ENCODE measurements at regions not wholly inside any gene's neighbourhood (a gene's known extent, or its start where the extent isn't known, plus 50 kb on each side); places are given as distances from the start of the nearest gene placed in this dataset.

DNA sequence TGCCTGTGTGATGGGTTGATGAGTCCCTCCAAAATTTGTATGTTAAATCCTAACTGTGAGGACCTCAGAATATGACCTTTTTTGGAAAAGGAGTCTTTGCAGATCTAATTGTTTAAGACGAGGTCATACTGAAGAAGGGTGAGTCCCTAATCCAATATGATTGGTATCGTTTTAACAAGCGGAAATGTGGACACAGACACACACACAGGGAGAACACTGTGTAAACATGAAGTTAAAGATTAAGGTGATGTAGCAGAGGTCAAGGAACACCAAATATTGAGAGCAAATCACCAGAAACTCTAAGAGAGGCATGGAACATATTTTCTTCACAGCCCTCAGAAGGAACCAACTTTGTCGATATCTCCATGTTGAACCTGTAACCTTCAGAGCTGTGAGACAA is 1106.7 kb downstream of the SLC6A15 start:
- no peak for ATAC-seq (ENCODE audit: low FRiP score)
- DNase-seq: no peak
- Histone ChIP-seq H3K36me3 (ENCODE audit: control insufficient read depth in 1 of 2, insufficient read depth in 2 of 2, low read length in 1 of 2) (no peaks in the 10 kb centered on the region), H3K4me3 (ENCODE audit: low read length in 2 of 2) (no peak overlapping the region), H3K4me1 (ENCODE audit: control insufficient read depth in 1 of 2, insufficient read depth in 2 of 2, low read length in 2 of 2) (no peaks in the 10 kb centered on the region), H3K27me3 (ENCODE audit: control insufficient read depth in 1 of 2, insufficient read depth in 2 of 2, low read length in 1 of 2) (no peaks in the 10 kb centered on the region), H3K9me3 (ENCODE audit: control insufficient read depth, low read length) (no peaks in the 10 kb centered on the region), H3K27ac (ENCODE audit: low read depth in 1 of 2, low read length in 2 of 2) (no peak overlapping the region)
- 66 to 82% methylated on average over 4 of the region's 4 CpGs for WGBS, 2 donors
- intact Hi-C loops (cut with DNase I): no loop called here

DNA sequence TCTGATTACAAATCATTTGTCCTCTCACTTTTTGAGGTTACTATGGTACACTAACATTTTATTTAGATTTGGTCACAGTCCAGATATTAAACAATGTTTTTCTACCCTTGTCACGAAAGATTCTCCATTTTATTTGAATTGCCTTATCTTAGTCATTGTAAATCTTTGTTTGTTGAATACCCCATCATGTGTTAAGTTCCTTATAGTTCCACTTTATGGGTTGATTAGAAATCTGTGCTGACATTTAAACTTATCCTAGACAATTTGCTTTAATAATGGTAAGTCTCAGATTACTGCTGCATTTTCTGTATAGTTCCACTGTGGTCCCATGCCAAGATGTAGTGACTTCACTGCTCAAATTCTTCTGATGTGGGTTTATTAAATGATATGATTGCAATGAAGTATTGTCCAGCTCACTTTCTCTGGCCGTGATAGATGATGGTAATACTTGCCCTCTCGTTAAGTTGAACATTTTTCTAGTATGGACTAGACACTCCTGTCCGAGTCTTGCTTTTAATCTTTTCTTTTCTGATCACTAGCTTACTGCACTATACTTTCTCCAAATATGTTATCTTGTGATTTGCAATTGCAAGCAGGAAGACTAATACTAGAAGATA is 1107.3 kb downstream of the SLC6A15 start:
- Histone ChIP-seq H3K4me3 (ENCODE audit: low read length in 2 of 2) (no peak overlapping the region), H3K27me3 (ENCODE audit: control insufficient read depth in 1 of 2, insufficient read depth in 2 of 2, low read length in 1 of 2) (no peaks in the 10 kb centered on the region), H3K27ac (ENCODE audit: low read depth in 1 of 2, low read length in 2 of 2) (no peak overlapping the region), H3K4me1 (ENCODE audit: control insufficient read depth in 1 of 2, insufficient read depth in 2 of 2, low read length in 2 of 2) (no peaks in the 10 kb centered on the region), H3K36me3 (ENCODE audit: control insufficient read depth in 1 of 2, insufficient read depth in 2 of 2, low read length in 1 of 2) (no peaks in the 10 kb centered on the region), H3K9me3 (ENCODE audit: control insufficient read depth, low read length) (no peaks in the 10 kb centered on the region)
- ATAC-seq (ENCODE audit: low FRiP score): no peak
- intact Hi-C loops (cut with DNase I): no loop called here
- WGBS, 2 donors: 64 to 65% methylated on average over 4 of the region's 4 CpGs
- no peak for DNase-seq

DNA sequence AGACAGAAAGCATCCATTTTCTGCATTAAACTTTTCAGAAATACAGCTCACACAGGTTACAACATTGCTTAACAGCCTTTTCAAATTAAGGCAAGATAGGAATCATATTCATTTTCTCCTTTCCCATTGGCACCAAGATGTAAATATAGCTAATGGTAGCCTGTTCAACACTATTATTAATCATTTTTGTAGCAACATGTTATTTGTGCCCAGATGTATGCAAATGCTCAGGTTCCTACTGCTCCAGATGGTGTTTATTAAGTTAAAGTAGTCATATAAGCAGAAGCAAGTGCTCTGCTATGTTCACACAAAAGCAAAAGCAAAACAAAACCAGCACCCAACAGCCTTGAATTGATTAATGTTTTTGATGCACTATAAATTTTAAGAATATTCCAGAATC is 1110.6 kb downstream of the SLC6A15 start:
- Histone ChIP-seq H3K27ac (ENCODE audit: low read depth in 1 of 2, low read length in 2 of 2) (no peak overlapping the region), H3K4me3 (ENCODE audit: low read length in 2 of 2) (no peak overlapping the region), H3K9me3 (ENCODE audit: control insufficient read depth, low read length) (no peaks in the 10 kb centered on the region), H3K36me3 (ENCODE audit: control insufficient read depth in 1 of 2, insufficient read depth in 2 of 2, low read length in 1 of 2) (no peaks in the 10 kb centered on the region), H3K27me3 (ENCODE audit: control insufficient read depth in 1 of 2, insufficient read depth in 2 of 2, low read length in 1 of 2) (no peaks in the 10 kb centered on the region), H3K4me1 (ENCODE audit: control insufficient read depth in 1 of 2, insufficient read depth in 2 of 2, low read length in 2 of 2) (no peaks in the 10 kb centered on the region)
- DNase-seq: no peak
- no peak for ATAC-seq (ENCODE audit: low FRiP score)
- intact Hi-C loops (cut with DNase I): no loop called here

DNA sequence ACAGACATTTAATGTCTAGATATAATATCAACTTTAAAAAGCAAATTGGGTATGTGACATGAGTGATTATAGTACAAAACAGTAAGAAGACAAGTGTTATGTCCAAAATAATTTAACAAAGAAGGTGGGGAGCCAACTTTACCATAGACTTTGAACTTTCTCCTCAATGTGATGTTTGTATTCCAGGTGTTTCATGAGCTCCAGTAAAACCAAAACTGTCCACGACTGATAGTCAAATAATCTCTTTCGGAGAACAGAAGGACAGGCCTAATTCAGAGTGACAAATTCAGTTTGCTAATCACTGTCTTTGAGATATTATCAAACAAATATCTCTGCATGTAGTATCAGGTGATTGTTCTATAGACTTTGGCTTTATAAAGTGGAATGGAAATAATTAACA is 1112.6 kb downstream of the SLC6A15 start:
- WGBS, 2 donors: 87 to 96% methylated on average over 2 of the region's 2 CpGs
- no peak overlapping the region for H3K27ac ChIP-seq (ENCODE audit: low read depth in 1 of 2, low read length in 2 of 2)
- no peak overlapping the region for H3K4me3 ChIP-seq (ENCODE audit: low read length in 2 of 2)
- H3K4me1 ChIP-seq (ENCODE audit: control insufficient read depth in 1 of 2, insufficient read depth in 2 of 2, low read length in 2 of 2): no peaks in the 10 kb centered on the region
- no peaks in the 10 kb centered on the region for H3K36me3 ChIP-seq (ENCODE audit: control insufficient read depth in 1 of 2, insufficient read depth in 2 of 2, low read length in 1 of 2)
- DNase-seq: no peak
- no peak for ATAC-seq (ENCODE audit: low FRiP score)
- no peaks in the 10 kb centered on the region for H3K27me3 ChIP-seq (ENCODE audit: control insufficient read depth in 1 of 2, insufficient read depth in 2 of 2, low read length in 1 of 2)
- no peaks in the 10 kb centered on the region for H3K9me3 ChIP-seq (ENCODE audit: control insufficient read depth, low read length)
- intact Hi-C loops (cut with DNase I): no loop called here

GRCh38 chr12:83796531-83796930 is 1109.8 kb downstream of the TMTC2 start:
- H3K36me3 ChIP-seq (ENCODE audit: control insufficient read depth in 1 of 2, insufficient read depth in 2 of 2, low read length in 1 of 2): no peaks in the 10 kb centered on the region
- no peak for ATAC-seq (ENCODE audit: low FRiP score)
- H3K27ac ChIP-seq (ENCODE audit: low read depth in 1 of 2, low read length in 2 of 2): no peak overlapping the region
- no peaks in the 10 kb centered on the region for H3K27me3 ChIP-seq (ENCODE audit: control insufficient read depth in 1 of 2, insufficient read depth in 2 of 2, low read length in 1 of 2)
- H3K4me3 ChIP-seq (ENCODE audit: low read length in 2 of 2): no peak overlapping the region
- intact Hi-C loops (cut with DNase I): no loop called here
- H3K9me3 ChIP-seq (ENCODE audit: control insufficient read depth, low read length): no peaks in the 10 kb centered on the region
- WGBS, 2 donors: 72 to 78% methylated on average over 3 of the region's 3 CpGs
- no peaks in the 10 kb centered on the region for H3K4me1 ChIP-seq (ENCODE audit: control insufficient read depth in 1 of 2, insufficient read depth in 2 of 2, low read length in 2 of 2)
- DNase-seq: no peak

- no peak overlapping the region for H3K4me3 ChIP-seq (ENCODE audit: low read length in 2 of 2)
- ATAC-seq (ENCODE audit: low FRiP score) (no peak), DNase-seq (no peak)
- no peak overlapping the region for H3K27ac ChIP-seq (ENCODE audit: low read depth in 1 of 2, low read length in 2 of 2)
- no peaks in the 10 kb centered on the region for H3K4me1 ChIP-seq (ENCODE audit: control insufficient read depth in 1 of 2, insufficient read depth in 2 of 2, low read length in 2 of 2)
- intact Hi-C loops (cut with DNase I): no loop called here
- no peaks in the 10 kb centered on the region for H3K9me3 ChIP-seq (ENCODE audit: control insufficient read depth, low read length)
- H3K36me3 ChIP-seq (ENCODE audit: control insufficient read depth in 1 of 2, insufficient read depth in 2 of 2, low read length in 1 of 2): no peaks in the 10 kb centered on the region
- no peaks in the 10 kb centered on the region for H3K27me3 ChIP-seq (ENCODE audit: control insufficient read depth in 1 of 2, insufficient read depth in 2 of 2, low read length in 1 of 2)
Observed at GRCh38 chr12:83793616-83794015, 1106.9 kb downstream of the TMTC2 start.

- Histone ChIP-seq H3K27ac (ENCODE audit: low read depth in 1 of 2, low read length in 2 of 2) (no peak overlapping the region), H3K36me3 (ENCODE audit: control insufficient read depth in 1 of 2, insufficient read depth in 2 of 2, low read length in 1 of 2) (no peaks in the 10 kb centered on the region), H3K9me3 (ENCODE audit: control insufficient read depth, low read length) (no peaks in the 10 kb centered on the region), H3K4me3 (ENCODE audit: low read length in 2 of 2) (no peak overlapping the region), H3K27me3 (ENCODE audit: control insufficient read depth in 1 of 2, insufficient read depth in 2 of 2, low read length in 1 of 2) (no peaks in the 10 kb centered on the region), H3K4me1 (ENCODE audit: control insufficient read depth in 1 of 2, insufficient read depth in 2 of 2, low read length in 2 of 2) (no peaks in the 10 kb centered on the region)
- DNase-seq (no peak), ATAC-seq (ENCODE audit: low FRiP score) (no peak)
- intact Hi-C loops (cut with DNase I): no loop called here
- 88% methylated on average over 7 of the region's 7 CpGs for WGBS, 2 donors
Observed at GRCh38 chr12:83784298-83784890, 1097.7 kb downstream of the TMTC2 start.

DNA sequence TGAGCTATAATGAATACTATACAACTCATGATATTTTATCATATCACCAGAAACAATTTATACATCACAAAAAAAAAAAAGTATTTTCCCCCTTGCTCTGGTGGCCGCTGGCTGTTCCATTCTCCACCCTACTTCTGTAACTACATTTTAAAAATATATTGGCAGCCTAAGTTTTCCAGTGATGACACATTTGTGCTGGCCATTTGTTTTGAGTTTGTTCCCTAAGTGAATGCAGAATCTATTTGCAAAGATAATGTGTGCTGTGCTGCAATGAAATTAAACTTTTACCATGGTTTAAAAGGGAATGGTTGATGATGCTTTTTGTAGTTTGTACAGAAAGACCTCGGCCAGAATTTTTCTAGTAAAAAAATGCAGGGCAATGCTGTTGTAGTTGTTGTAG is 1092.8 kb downstream of the TMTC2 start:
- Histone ChIP-seq H3K4me1 (ENCODE audit: control insufficient read depth in 1 of 2, insufficient read depth in 2 of 2, low read length in 2 of 2) (no peaks in the 10 kb centered on the region), H3K27ac (ENCODE audit: low read depth in 1 of 2, low read length in 2 of 2) (no peak overlapping the region), H3K36me3 (ENCODE audit: control insufficient read depth in 1 of 2, insufficient read depth in 2 of 2, low read length in 1 of 2) (no peaks in the 10 kb centered on the region), H3K27me3 (ENCODE audit: control insufficient read depth in 1 of 2, insufficient read depth in 2 of 2, low read length in 1 of 2) (no peaks in the 10 kb centered on the region), H3K4me3 (ENCODE audit: low read length in 2 of 2) (no peak overlapping the region), H3K9me3 (ENCODE audit: control insufficient read depth, low read length) (no peaks in the 10 kb centered on the region)
- DNase-seq (no peak), ATAC-seq (ENCODE audit: low FRiP score) (no peak)
- intact Hi-C loops (cut with DNase I): no loop called here
- WGBS, 2 donors: 75 to 79% methylated on average over 2 of the region's 2 CpGs

DNA sequence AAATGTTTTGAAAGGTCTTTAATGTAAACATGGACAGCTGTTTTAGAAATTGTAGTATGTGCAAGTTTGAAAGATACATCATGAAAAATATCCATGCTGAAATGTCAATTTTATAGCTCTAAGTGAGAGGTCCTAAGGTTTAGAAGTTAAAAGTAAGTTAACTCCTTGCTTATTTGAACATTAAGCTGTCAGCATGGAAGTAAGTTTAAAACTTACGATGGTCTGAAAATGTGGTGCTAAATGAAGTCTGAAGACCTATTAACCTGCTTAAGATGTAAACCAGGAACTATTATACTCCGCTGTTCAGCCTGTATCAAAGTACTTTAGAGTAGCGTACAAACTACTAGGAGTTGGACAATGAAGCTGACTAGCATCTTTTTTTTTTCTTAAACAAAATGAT is 1082.4 kb downstream of the TMTC2 start:
- no peak overlapping the region for H3K27ac ChIP-seq (ENCODE audit: low read depth in 1 of 2, low read length in 2 of 2)
- no peaks in the 10 kb centered on the region for H3K36me3 ChIP-seq (ENCODE audit: control insufficient read depth in 1 of 2, insufficient read depth in 2 of 2, low read length in 1 of 2)
- ATAC-seq (ENCODE audit: low FRiP score) (no peak), DNase-seq (no peak)
- intact Hi-C loops (cut with DNase I): no loop called here
- no peaks in the 10 kb centered on the region for H3K4me1 ChIP-seq (ENCODE audit: control insufficient read depth in 1 of 2, insufficient read depth in 2 of 2, low read length in 2 of 2)
- no peak overlapping the region for H3K4me3 ChIP-seq (ENCODE audit: low read length in 2 of 2)
- no peaks in the 10 kb centered on the region for H3K9me3 ChIP-seq (ENCODE audit: control insufficient read depth, low read length)
- 73 to 83% methylated on average over 3 of the region's 3 CpGs for WGBS, 2 donors
- no peaks in the 10 kb centered on the region for H3K27me3 ChIP-seq (ENCODE audit: control insufficient read depth in 1 of 2, insufficient read depth in 2 of 2, low read length in 1 of 2)
